Hematopoietic multipotent progenitor cell treated with erythropoietin and hydrocortisone succinate and interleukin-3 and kit ligand, for 4 days (in vitro differentiated cells): ENCODE measurements at regions not wholly inside any gene's neighbourhood (a gene's known extent, or its start where the extent isn't known, plus 50 kb on each side); places are given as distances from the start of the nearest gene placed in this dataset.

Source experiments
- DNase-seq: peaks from one replicate; pipeline ENCODE4 v3.0.0-alpha.2; 2015

DNA sequence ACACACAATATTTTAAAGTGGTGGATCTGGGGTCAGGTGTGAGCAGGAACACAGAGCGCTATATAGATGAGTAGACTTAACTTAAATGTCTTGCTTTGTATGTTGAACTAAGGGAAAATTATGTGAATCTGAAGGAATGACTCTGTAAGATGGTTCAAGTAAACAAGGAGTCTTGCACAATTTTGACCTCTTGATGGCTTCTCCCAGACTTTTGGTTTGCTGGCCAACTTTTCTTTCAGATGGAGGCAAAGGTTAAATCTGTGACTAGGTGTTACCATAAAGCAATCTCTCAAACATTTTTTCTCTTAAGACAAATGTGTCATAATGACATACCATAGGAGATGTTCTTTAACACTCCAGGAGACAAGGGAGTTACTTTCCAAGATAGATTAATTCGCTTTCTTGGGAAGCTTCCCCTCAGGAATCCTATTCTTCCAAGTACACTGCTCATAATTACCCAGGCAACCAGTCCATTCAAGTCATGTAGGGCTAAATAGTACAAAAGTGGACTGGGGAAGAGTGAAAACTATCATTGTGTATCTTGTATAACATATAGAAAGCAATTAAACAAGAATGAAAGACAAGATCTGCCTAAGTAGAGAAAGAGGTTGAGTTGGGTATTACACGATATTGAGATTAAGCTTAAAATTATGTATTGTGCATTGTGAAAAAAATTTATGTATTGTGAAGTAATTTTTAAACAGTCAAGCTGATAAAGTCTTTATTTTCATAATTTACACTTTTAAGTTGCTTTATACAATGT, 60.3 kb upstream of the SLC27A6 start:
- DNase-seq, result no peak

DNA sequence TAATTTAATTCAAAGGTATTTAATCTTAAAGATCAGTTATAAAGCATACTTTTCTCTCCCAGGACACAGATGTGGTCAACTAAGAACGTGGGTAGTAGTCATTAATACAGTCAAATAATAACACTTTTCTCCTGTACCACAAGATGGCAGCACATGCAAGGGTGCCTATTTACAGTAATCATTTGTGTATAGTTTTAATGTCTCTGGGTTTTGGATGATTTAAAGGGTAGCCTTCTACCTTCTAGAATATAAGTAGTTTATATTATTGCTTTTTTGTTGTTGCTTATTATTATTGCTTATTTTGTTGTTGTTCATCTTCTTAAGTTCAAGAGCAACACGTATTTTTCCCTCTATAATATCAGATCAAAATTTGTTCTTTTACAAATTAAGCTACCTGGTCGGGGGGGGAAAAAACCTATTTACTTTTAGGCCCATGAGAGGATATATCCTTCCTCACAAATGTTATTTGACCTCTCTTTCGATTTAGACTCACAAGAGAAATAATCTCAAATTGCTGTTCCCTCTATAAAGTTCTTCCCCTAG, 59.6 kb upstream of the SLC27A6 start:
- peak; percentile 83 for DNase-seq

DNA sequence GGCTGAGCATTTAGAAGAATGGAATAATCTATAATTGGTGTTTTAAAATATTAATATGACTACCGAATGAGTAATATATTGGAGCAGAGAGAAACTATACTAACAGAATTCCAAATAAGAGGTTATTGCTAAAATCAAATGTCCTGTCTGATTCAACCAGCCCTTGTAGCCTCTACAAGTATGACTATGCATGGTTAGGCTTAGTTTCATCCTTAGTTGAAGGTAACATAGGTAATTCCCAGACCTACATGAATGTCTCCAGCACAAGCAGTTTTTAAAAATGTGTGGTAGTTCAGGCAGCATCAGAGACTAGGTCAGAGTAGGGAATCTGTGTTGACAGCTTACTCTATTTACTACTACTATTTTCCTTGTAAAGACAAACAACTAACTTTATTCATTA, 51.7 kb upstream of the SLC27A6 start:
- DNase-seq, result no peak
